ENCODE measurements at regions not wholly inside any gene's neighbourhood (a gene's known extent, or its start where the extent isn't known, plus 50 kb on each side); places are given as distances from the start of the nearest gene placed in this dataset.

- no peak overlapping the region for H2BK5ac ChIP-seq (ENCODE audit: low read depth, low read length, poor library complexity, severe bottlenecking)
- H3K36me3 ChIP-seq (ENCODE audit: control insufficient read depth, insufficient read depth, low read length): no peaks in the 10 kb centered on the region
- no peak overlapping the region for H3K27ac ChIP-seq (ENCODE audit: insufficient read depth, low read length)
- no peaks in the 10 kb centered on the region for H4K20me1 ChIP-seq (ENCODE audit: insufficient read depth, low read length)
- H2BK20ac ChIP-seq (ENCODE audit: low read depth, low read length): no peak overlapping the region
- POLR2A ChIA-PET (ENCODE audit: unreplicated experiment): no interaction called here
- H3K9me1 ChIP-seq (ENCODE audit: insufficient read depth, low read length): no peaks in the 10 kb centered on the region
- no peak overlapping the region for H3K4me3 ChIP-seq (ENCODE audit: insufficient read depth, low read depth, low read length)
- no peaks in the 10 kb centered on the region for H3K4me1 ChIP-seq (ENCODE audit: control insufficient read depth, insufficient read depth, low read length)
- no peak overlapping the region for H2BK15ac ChIP-seq (ENCODE audit: low read depth, low read length)
- BruUV-seq (replicated peaks): no TSS peak
- H3K56ac ChIP-seq (ENCODE audit: extremely low read depth, insufficient read depth, low read length): no peak overlapping the region
- no peak overlapping the region for H2AFZ ChIP-seq (replicated peaks; ENCODE audit: low read length, poor library complexity)
- no peak overlapping the region for H3K4me2 ChIP-seq (ENCODE audit: low read depth, low read length)
- peaks cover 2% of the 10 kb centered on the region for H3K9me3 ChIP-seq (ENCODE audit: control insufficient read depth, insufficient read depth, low read length)
- no peak overlapping the region for H3K4ac ChIP-seq (ENCODE audit: low read depth, low read length)
- no peak for ATAC-seq (ENCODE audit: low read depth)
- H3K14ac ChIP-seq (replicated peaks; ENCODE audit: low read depth, low read length): no peak overlapping the region
- intact Hi-C loops (cut with micrococcal nuclease): no loop called here
- WGBS, 2 experiments (ENCODE audit: extremely low coverage in 2 of 2, insufficient read length in 1 of 2): no CpG with 5 or more reads among the region's 2 CpGs
- dilution Hi-C loops (cut with HindIII; ENCODE audit: low sequenced_read_pairs, unreplicated experiment): no loop called here
- in situ Hi-C loops (cut with MboI; ENCODE audit: low sequenced_read_pairs): no loop called here
- CTCF ChIA-PET: no interaction called here
- H2AK9ac ChIP-seq (replicated peaks; ENCODE audit: low read depth, low read length, poor library complexity): no peak overlapping the region
- H2AK5ac ChIP-seq (ENCODE audit: low read depth, low read length): no peak overlapping the region
- no peak overlapping the region for H2BK120ac ChIP-seq (ENCODE audit: low read depth, low read length)
- H3K27me3 ChIP-seq (ENCODE audit: control insufficient read depth, insufficient read depth, low read length): no peaks in the 10 kb centered on the region
- H4K5ac ChIP-seq (ENCODE audit: low read depth, low read length): no peak overlapping the region
- H3K18ac ChIP-seq (ENCODE audit: low read depth, low read length): no peak overlapping the region
- DNase-seq: no peak
- TF ChIP-seq USF2 (IDR thresholded peaks at IDR 0.05; ENCODE audit: low read depth, low read length) (no peak), RAD21 (IDR thresholded peaks at IDR 0.05; ENCODE audit: low read length) (no peak), SMC3 (IDR thresholded peaks at IDR 0.05; ENCODE audit: low read depth, low read length) (no peak), BHLHE40 (IDR thresholded peaks at IDR 0.05; ENCODE audit: low read depth, low read length) (no peak), FOS (IDR thresholded peaks at IDR 0.05; ENCODE audit: low read depth, low read length) (no peak), CHD1 (IDR thresholded peaks at IDR 0.05; ENCODE audit: low read depth, low read length) (no peak), ELK1 (IDR thresholded peaks at IDR 0.05; ENCODE audit: borderline replicate concordance, low read depth, low read length) (no peak), MXI1 (IDR thresholded peaks at IDR 0.05; ENCODE audit: borderline replicate concordance, low read depth, low read length) (no peak), MAZ (IDR thresholded peaks at IDR 0.05; ENCODE audit: borderline replicate concordance, low read depth, low read length) (no peak), CEBPB (IDR thresholded peaks at IDR 0.05; ENCODE audit: low read depth, low read length) (no peak), MAFK (IDR thresholded peaks at IDR 0.05; ENCODE audit: low read depth, low read length) (no peak), CTCF (conservative IDR thresholded peaks at IDR 0.05; ENCODE audit: low read depth, low read length) (no peak), RFX5 (IDR thresholded peaks at IDR 0.05; ENCODE audit: low read depth, low read length) (no peak), NFE2L2 (IDR thresholded peaks at IDR 0.05; ENCODE audit: low read depth, low read length) (no peak), RCOR1 (IDR thresholded peaks at IDR 0.05; ENCODE audit: insufficient replicate concordance, low read length) (no peak), POLR2A (IDR thresholded peaks at IDR 0.05; ENCODE audit: low read depth, low read length) (no peak)
- H3K23ac ChIP-seq (ENCODE audit: low read depth, low read length): no peak overlapping the region
- no peak overlapping the region for H4K91ac ChIP-seq (ENCODE audit: insufficient read depth, low read depth, low read length)
- no peak overlapping the region for H3K9ac ChIP-seq (ENCODE audit: low read depth, low read length)
- H4K8ac ChIP-seq (ENCODE audit: low read depth in 2 of 2, low read length in 2 of 2): no peak overlapping the region
- H3K79me1 ChIP-seq (ENCODE audit: low read depth in 1 of 2, low read length in 2 of 2): no peaks in the 10 kb centered on the region
Measured at GRCh38 chr3:181855825-181856224, 144.1 kb downstream of the SOX2 start.
